ENCODE measurements at regions not wholly inside any gene's neighbourhood (a gene's known extent, or its start where the extent isn't known, plus 50 kb on each side); places are given as distances from the start of the nearest gene placed in this dataset.

- TF ChIP-seq CTCF (conservative IDR thresholded peaks at IDR 0.05; ENCODE audit: low read depth, low read length) = no peak
- no peak for TF ChIP-seq EZH2 (IDR thresholded peaks at IDR 0.05; ENCODE audit: low read length, unreplicated experiment)
Observed at GRCh38 chr7:109735881-109736280, 1166.2 kb downstream of the DNAJB9 start.

Measured in PC-3 (cell line).